Fibroblast of pulmonary artery (primary cell): ENCODE measurements at regions not wholly inside any gene's neighbourhood (a gene's known extent, or its start where the extent isn't known, plus 50 kb on each side); places are given as distances from the start of the nearest gene placed in this dataset.

Source experiments
- DNase-seq: peaks from one replicate; pipeline ENCODE4 v3.0.0-alpha.2; 2010; ENCODE audit warnings: low read depth
- H3K4me3 ChIP-seq: replicated peaks from 2 replicates; pipeline ENCODE4 v1.5.1; 2011; ENCODE audit warnings: low read depth, mild to moderate bottlenecking, control low read depth, low read length, moderate library complexity
- CTCF ChIP-seq: IDR thresholded peaks from 2 replicates; pipeline ENCODE4 v1.5.1; 2011; ENCODE audit warnings: mild to moderate bottlenecking, control low read depth, low read length, inconsistent platforms; ENCODE audit errors: missing control alignments

GRCh38 chr12:43261701-43262100 lies 290.3 kb downstream of the ADAMTS20 start:
- TF ChIP-seq CTCF, result no peak
- no peak overlapping the region for H3K4me3 ChIP-seq
- no peak for DNase-seq

GRCh38 chr12:43255522-43256111 lies 296.4 kb downstream of the ADAMTS20 start:
- DNase-seq, result no peak
- H3K4me3 ChIP-seq, result no peak overlapping the region
- no peak for TF ChIP-seq CTCF

GRCh38 chr12:43252585-43252984 lies 299.4 kb downstream of the ADAMTS20 start:
- no peak for TF ChIP-seq CTCF
- DNase-seq, result no peak

GRCh38 chr12:43245947-43246346 lies 306.1 kb downstream of the ADAMTS20 start:
- no peak overlapping the region for H3K4me3 ChIP-seq
- no peak for TF ChIP-seq CTCF
- DNase-seq, result no peak

More at GRCh38 chr12:43252585-43252984, 299.4 kb downstream of the ADAMTS20 start:
- no peak overlapping the region for H3K4me3 ChIP-seq

- no peak overlapping the region for H3K4me3 ChIP-seq
- TF ChIP-seq CTCF, result no peak
- peak; percentile 53 for DNase-seq
Measured at GRCh38 chr12:43241986-43242385, 310.0 kb downstream of the ADAMTS20 start.

- TF ChIP-seq CTCF, result no peak
- DNase-seq, result peak; percentile 3
- H3K4me3 ChIP-seq, result no peak overlapping the region
Measured at GRCh38 chr12:43238281-43238680, 313.7 kb downstream of the ADAMTS20 start.

- DNase-seq, result no peak
- no peak overlapping the region for H3K4me3 ChIP-seq
- TF ChIP-seq CTCF, result no peak
Measured at GRCh38 chr12:43237238-43237879, 314.6 kb downstream of the ADAMTS20 start.
